Vagina (tissue), 2 donors: ENCODE measurements at regions not wholly inside any gene's neighbourhood (a gene's known extent, or its start where the extent isn't known, plus 50 kb on each side); places are given as distances from the start of the nearest gene placed in this dataset.

Experiments used
- DNase-seq, 2 donors: peaks; one replicate each; pipeline ENCODE4 v3.0.0-alpha.2; 2017; ENCODE audit errors: extremely low spot score in 2 of 2
- H3K27ac ChIP-seq: fragments of 200-600 bp; sonication (generic); one replicate; pipeline ENCODE4 v1.5.1; 2019
- H3K27me3 ChIP-seq: fragments of 200-600 bp; sonication (generic); one replicate; pipeline ENCODE4 v1.5.1; 2019
- H3K36me3 ChIP-seq, 2 donors: fragments of 200-600 bp; sonication (generic); one replicate each; pipeline ENCODE4 v1.5.1; 2017 to 2019
- H3K4me1 ChIP-seq: fragments of 200-600 bp; sonication (generic); one replicate; pipeline ENCODE4 v1.5.1; 2019
- H3K4me3 ChIP-seq, 2 donors: fragments of 200-600 bp; sonication (generic); 1 replicate in 1 of 2; 2 replicates in 1 of 2; pipeline ENCODE4 v1.5.1; 2016 to 2019
- H3K9me3 ChIP-seq: fragments of 200-600 bp; sonication (generic); one replicate; pipeline ENCODE4 v1.5.1; 2019
- CTCF ChIP-seq, 3 experiments: fragments of 450-650 bp in 2 of 3; fragments of 200-600 bp in 1 of 3; sonication (generic) in 1 of 3; IDR thresholded peaks; one replicate each; pipeline ENCODE4 v1.5.1; 2017 to 2019; ENCODE audit warnings: antibody characterized with exemption in 3 of 3, mild to moderate bottlenecking in 2 of 3, moderate library complexity in 2 of 3
- POLR2A ChIP-seq, 2 donors: fragments of 450-650 bp; IDR thresholded peaks; one replicate each; pipeline ENCODE4 v1.6.1; 2017; ENCODE audit warnings: antibody characterized with exemption in 2 of 2, mild to moderate bottlenecking in 2 of 2, moderate library complexity in 2 of 2
- POLR2AphosphoS5 ChIP-seq, 2 donors: sonication (generic); formaldehyde crosslinking; IDR thresholded peaks; one replicate each; pipeline ENCODE4 v1.9.0; 2017; ENCODE audit warnings: antibody characterized with exemption in 2 of 2, mild to moderate bottlenecking in 2 of 2, low read depth in 1 of 2; ENCODE audit not compliant: insufficient read depth in 1 of 2
- intact Hi-C: fragments of 100-400 bp; cut with DNase I; formaldehyde crosslinking; loops from one replicate; pipeline ENCODE4 v1.15.1; 2023

- Histone ChIP-seq H3K27me3 (no peaks in the 10 kb centered on the region), H3K4me3 (no peak overlapping the region), H3K27ac (no peak overlapping the region), H3K36me3 (no peaks in the 10 kb centered on the region), H3K9me3 (no peaks in the 10 kb centered on the region), H3K4me1 (no peaks in the 10 kb centered on the region)
- intact Hi-C loops = no loop called here
- no peak for DNase-seq
- TF ChIP-seq POLR2AphosphoS5 (IDR thresholded peaks at IDR 0.05; ENCODE audit: insufficient read depth in 1 of 2, low read depth in 1 of 2) (no peak), CTCF (IDR thresholded peaks at IDR 0.05) (no peak), POLR2A (IDR thresholded peaks at IDR 0.05) (no peak)
Observed at GRCh38 chr2:18194161-18194560, 315.7 kb downstream of the KCNS3 start.

GRCh38 chr2:18186816-18187613 lies 308.5 kb downstream of the KCNS3 start:
- H3K27ac ChIP-seq = no peak overlapping the region
- no peaks in the 10 kb centered on the region for H3K36me3 ChIP-seq
- H3K4me3 ChIP-seq = no peak overlapping the region
- H3K9me3 ChIP-seq = no peaks in the 10 kb centered on the region
- no peaks in the 10 kb centered on the region for H3K27me3 ChIP-seq
- TF ChIP-seq CTCF (IDR thresholded peaks at IDR 0.05) (no peak), POLR2A (IDR thresholded peaks at IDR 0.05) (no peak), POLR2AphosphoS5 (IDR thresholded peaks at IDR 0.05; ENCODE audit: insufficient read depth in 1 of 2, low read depth in 1 of 2) (no peak)
- no peaks in the 10 kb centered on the region for H3K4me1 ChIP-seq
- intact Hi-C loops = no loop called here
- DNase-seq = no peak

- Histone ChIP-seq H3K9me3 (no peaks in the 10 kb centered on the region), H3K36me3 (no peaks in the 10 kb centered on the region), H3K4me1 (no peaks in the 10 kb centered on the region), H3K4me3 (no peak overlapping the region), H3K27ac (no peak overlapping the region), H3K27me3 (no peaks in the 10 kb centered on the region)
- no peak for TF ChIP-seq POLR2AphosphoS5 (IDR thresholded peaks at IDR 0.05; ENCODE audit: insufficient read depth in 1 of 2, low read depth in 1 of 2)
- no peak for TF ChIP-seq POLR2A (IDR thresholded peaks at IDR 0.05)
- no peak for TF ChIP-seq CTCF (IDR thresholded peaks at IDR 0.05)
- no peak for DNase-seq
- intact Hi-C loops = no loop called here
Observed at GRCh38 chr2:18182861-18183260, 304.4 kb downstream of the KCNS3 start.

GRCh38 chr2:18180912-18181311 lies 302.4 kb downstream of the KCNS3 start:
- Histone ChIP-seq H3K9me3 (no peaks in the 10 kb centered on the region), H3K27me3 (no peaks in the 10 kb centered on the region), H3K36me3 (no peaks in the 10 kb centered on the region), H3K4me1 (no peaks in the 10 kb centered on the region), H3K4me3 (no peak overlapping the region), H3K27ac (no peak overlapping the region)
- intact Hi-C loops = no loop called here
- TF ChIP-seq POLR2AphosphoS5 (IDR thresholded peaks at IDR 0.05; ENCODE audit: insufficient read depth in 1 of 2, low read depth in 1 of 2) (no peak), CTCF (IDR thresholded peaks at IDR 0.05) (no peak), POLR2A (IDR thresholded peaks at IDR 0.05) (no peak)
- no peak for DNase-seq

GRCh38 chr2:18180031-18180610 lies 301.7 kb downstream of the KCNS3 start:
- H3K4me3 ChIP-seq = no peak overlapping the region
- no peak overlapping the region for H3K27ac ChIP-seq
- no peaks in the 10 kb centered on the region for H3K4me1 ChIP-seq
- no peaks in the 10 kb centered on the region for H3K9me3 ChIP-seq
- intact Hi-C loops = no loop called here
- H3K27me3 ChIP-seq = no peaks in the 10 kb centered on the region
- TF ChIP-seq POLR2AphosphoS5 (IDR thresholded peaks at IDR 0.05; ENCODE audit: insufficient read depth in 1 of 2, low read depth in 1 of 2) (no peak), POLR2A (IDR thresholded peaks at IDR 0.05) (no peak), CTCF (IDR thresholded peaks at IDR 0.05) (no peak)
- H3K36me3 ChIP-seq = no peaks in the 10 kb centered on the region
- DNase-seq = no peak
